HS-5 (cell line): ENCODE measurements at regions not wholly inside any gene's neighbourhood (a gene's known extent, or its start where the extent isn't known, plus 50 kb on each side); places are given as distances from the start of the nearest gene placed in this dataset.

Experiments
- DNase-seq: peaks from one replicate; pipeline ENCODE4 v3.0.0-alpha.2; 2012; ENCODE audit warnings: low read depth

GRCh38 chr2:149651229-149651628 is 63.7 kb upstream of the MMADHC start:
- no peak for DNase-seq

DNA sequence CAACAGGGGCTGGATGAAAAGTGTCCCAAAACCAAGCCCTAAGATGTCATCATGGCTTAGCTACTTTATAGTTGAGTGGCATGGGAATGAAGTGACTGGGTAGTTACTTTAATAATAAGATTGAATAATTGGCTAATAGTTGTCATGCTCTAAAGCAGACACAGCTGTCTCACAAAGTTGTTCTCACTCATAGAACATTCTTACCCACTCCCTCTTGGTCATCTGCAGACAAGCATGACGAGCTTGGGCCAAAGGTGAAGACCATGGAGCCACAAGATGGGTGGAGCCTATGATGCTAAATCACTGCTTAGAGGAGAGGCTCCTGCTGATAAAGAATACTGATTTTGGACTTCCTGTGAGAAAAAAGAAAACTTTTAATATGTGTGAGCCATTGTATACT is 62.4 kb upstream of the MMADHC start:
- DNase-seq, result no peak

- peak; percentile 97 for DNase-seq
Measured at GRCh38 chr2:149648282-149649030, 60.9 kb upstream of the MMADHC start.

DNA sequence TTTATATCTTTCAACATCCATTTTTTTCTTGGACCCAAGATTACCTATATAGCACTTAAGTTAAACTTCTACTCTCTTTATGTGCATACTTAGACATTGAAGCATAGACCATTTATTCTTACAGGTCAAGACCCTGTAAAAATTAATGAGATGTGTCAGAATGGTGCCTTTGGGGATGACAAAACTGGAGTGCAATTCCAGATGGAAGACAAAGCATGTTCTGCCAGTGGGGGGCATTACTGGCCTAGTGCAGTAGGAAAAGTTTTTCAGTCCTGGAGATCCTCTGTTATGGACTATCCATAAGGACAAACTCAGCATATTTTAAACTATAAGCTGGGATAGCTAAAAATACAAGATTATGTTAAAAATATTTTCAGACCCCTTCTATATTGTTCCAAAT is 57.8 kb upstream of the MMADHC start:
- DNase-seq, result no peak
